Liver (tissue), 8 donors: ENCODE measurements at regions not wholly inside any gene's neighbourhood (a gene's known extent, or its start where the extent isn't known, plus 50 kb on each side); places are given as distances from the start of the nearest gene placed in this dataset.

ENCODE experiments used
- DNase-seq: peaks from one replicate; pipeline ENCODE4 v3.0.0-alpha.2; 2017; ENCODE audit warnings: low spot score
- H3K27ac ChIP-seq, 2 donors: one replicate each; pipeline ENCODE4 v1.7.0; 2013; ENCODE audit warnings: inconsistent platforms in 2 of 2, low read length in 2 of 2, control low read depth in 1 of 2, low read depth in 1 of 2, mild to moderate bottlenecking in 1 of 2
- H3K27me3 ChIP-seq, 4 donors: one replicate each; pipeline versions ENCODE4 v1.6.1 to v1.7.0; 2013; ENCODE audit warnings: low read length in 3 of 4, inconsistent platforms in 1 of 4, mild to moderate bottlenecking in 1 of 4, moderate library complexity in 1 of 4; ENCODE audit not compliant: control insufficient read depth in 4 of 4, insufficient read depth in 4 of 4
- H3K36me3 ChIP-seq, 4 donors: one replicate each; pipeline versions ENCODE4 v1.6.1 to v1.7.0; 2013; ENCODE audit warnings: low read length in 3 of 4, mild to moderate bottlenecking in 3 of 4, low read depth in 1 of 4, moderate library complexity in 1 of 4; ENCODE audit not compliant: control insufficient read depth in 4 of 4, insufficient read depth in 3 of 4
- H3K4me1 ChIP-seq, 4 donors: one replicate each; pipeline versions ENCODE4 v1.6.1 to v1.7.0; 2013; ENCODE audit warnings: low read length in 3 of 4, mild to moderate bottlenecking in 3 of 4, moderate library complexity in 1 of 4; ENCODE audit not compliant: control insufficient read depth in 4 of 4, insufficient read depth in 4 of 4
- H3K4me3 ChIP-seq, 3 donors: one replicate each; pipeline versions ENCODE4 v1.6.1 to v1.7.0; 2013; ENCODE audit warnings: low read length in 3 of 3, control low read depth in 1 of 3, low read depth in 1 of 3, mild to moderate bottlenecking in 1 of 3
- H3K9ac ChIP-seq, 2 donors: one replicate each; pipeline ENCODE4 v1.7.0; 2013; ENCODE audit warnings: low read length in 2 of 2, mild to moderate bottlenecking in 2 of 2, moderate library complexity in 2 of 2, control low read depth in 1 of 2, low read depth in 1 of 2
- H3K9me3 ChIP-seq, 4 donors: one replicate each; pipeline versions ENCODE4 v1.6.1 to v1.7.0; 2013; ENCODE audit warnings: low read length in 3 of 4; ENCODE audit not compliant: control insufficient read depth in 4 of 4
- ATF3 ChIP-seq: IDR thresholded peaks from 2 replicates; pipeline ENCODE4 v1.6.1; 2016; ENCODE audit warnings: antibody characterized with exemption
- CTCF ChIP-seq: fragments of 150-350 bp; IDR thresholded peaks from 2 replicates; pipeline ENCODE4 v1.5.1; 2017; ENCODE audit warnings: improper control_type of control experiment, low read depth, low read length; ENCODE audit not compliant: missing input control
- EGR1 ChIP-seq, 2 donors: IDR thresholded peaks; 2 replicates each; pipeline ENCODE4 v1.6.1; 2016 to 2018; ENCODE audit warnings: antibody characterized with exemption in 2 of 2, low read depth in 2 of 2
- FOXA1 ChIP-seq: IDR thresholded peaks from 2 replicates; pipeline ENCODE4 v1.6.1; 2016; ENCODE audit warnings: antibody characterized with exemption
- FOXA2 ChIP-seq: IDR thresholded peaks from 2 replicates; pipeline ENCODE4 v1.6.1; 2016; ENCODE audit warnings: antibody characterized with exemption
- GABPA ChIP-seq, 2 donors: IDR thresholded peaks in 1 of 2; conservative IDR thresholded peaks in 1 of 2; 2 replicates each; pipeline ENCODE4 v1.6.1; 2016; ENCODE audit warnings: antibody characterized with exemption in 2 of 2, mild to moderate bottlenecking in 1 of 2, moderate library complexity in 1 of 2
- HNF4A ChIP-seq, 2 donors: conservative IDR thresholded peaks; 2 replicates each; pipeline ENCODE4 v1.6.1; 2016; ENCODE audit warnings: antibody characterized with exemption in 2 of 2, mild to moderate bottlenecking in 2 of 2
- JUND ChIP-seq, 2 donors: IDR thresholded peaks; 2 replicates each; pipeline ENCODE4 v1.6.1; 2016; ENCODE audit warnings: antibody characterized with exemption in 2 of 2
- MAX ChIP-seq: IDR thresholded peaks from 2 replicates; pipeline ENCODE4 v1.6.1; 2016; ENCODE audit warnings: antibody characterized with exemption
- NR2F2 ChIP-seq: IDR thresholded peaks from 2 replicates; pipeline ENCODE4 v1.6.1; 2016; ENCODE audit warnings: antibody characterized with exemption
- RAD21 ChIP-seq, 2 donors: IDR thresholded peaks; 2 replicates each; pipeline ENCODE4 v1.6.1; 2016; ENCODE audit warnings: antibody characterized with exemption in 2 of 2, mild to moderate bottlenecking in 2 of 2
- REST ChIP-seq: IDR thresholded peaks from 2 replicates; pipeline ENCODE4 v1.6.1; 2016; ENCODE audit warnings: antibody characterized with exemption, mild to moderate bottlenecking
- RXRA ChIP-seq, 2 donors: IDR thresholded peaks; 2 replicates each; pipeline ENCODE4 v1.6.1; 2017 to 2018; ENCODE audit warnings: antibody characterized with exemption in 2 of 2, mild to moderate bottlenecking in 1 of 2
- TAF1 ChIP-seq: conservative IDR thresholded peaks from 2 replicates; pipeline ENCODE4 v1.6.1; 2016; ENCODE audit warnings: antibody characterized with exemption, mild to moderate bottlenecking
- YY1 ChIP-seq: IDR thresholded peaks from 2 replicates; pipeline ENCODE4 v1.6.1; 2016; ENCODE audit warnings: antibody characterized with exemption, mild to moderate bottlenecking
- ZBTB33 ChIP-seq: IDR thresholded peaks from 2 replicates; pipeline ENCODE4 v1.6.1; 2016; ENCODE audit warnings: antibody characterized with exemption
- WGBS: extraction: QIAGEN DNeasy Blood & Tissue Kit; methylation state at CpG from one replicate; pipeline ENCODE4 v1.1.7; 2013; 5-methylcytosine and 5-hydroxymethylcytosine counted together
- donor health status: healthy.
- donor health status: healthy.
- donor health status: healthy.
- donor health status: healthy.
- donor health status: healthy.

GRCh38 chr15:96891046-96891445 is 560.5 kb downstream of the NR2F2 start:
- 69% methylated on average over 4 of the region's 4 CpGs for WGBS
- H3K36me3 ChIP-seq: no peaks in the 10 kb centered on the region
- no peaks in the 10 kb centered on the region for H3K27me3 ChIP-seq
- peaks cover 0 to 8% (median 4%) of the 10 kb centered on the region in 4 donors for H3K4me1 ChIP-seq
- H3K4me3 ChIP-seq: no peak overlapping the region
- no peak overlapping the region for H3K9ac ChIP-seq
- DNase-seq: no peak
- H3K9me3 ChIP-seq: no peaks in the 10 kb centered on the region
- no peak overlapping the region for H3K27ac ChIP-seq
- no peak for TF ChIP-seq TAF1
- no peak for TF ChIP-seq RAD21 (IDR thresholded peaks at IDR 0.05)
- no peak for TF ChIP-seq YY1
- TF ChIP-seq FOXA2: no peak
- no peak for TF ChIP-seq CTCF

- Histone ChIP-seq H3K4me3 (no peak overlapping the region), H3K27ac (no peak overlapping the region), H3K36me3 (no peaks in the 10 kb centered on the region), H3K9ac (no peak overlapping the region), H3K4me1 (peaks cover 0 to 8% (median 4%) of the 10 kb centered on the region in 4 donors), H3K27me3 (no peaks in the 10 kb centered on the region), H3K9me3 (no peaks in the 10 kb centered on the region)
- TF ChIP-seq MAX: no peak
- no peak for TF ChIP-seq JUND (IDR thresholded peaks at IDR 0.05)
- TF ChIP-seq EGR1 (IDR thresholded peaks at IDR 0.05; ENCODE audit: low read depth in 2 of 2): no peak
- no peak for TF ChIP-seq ZBTB33
- TF ChIP-seq REST: no peak
- TF ChIP-seq CTCF: peak; percentile 67
- TF ChIP-seq RAD21 (IDR thresholded peaks at IDR 0.05): peak; percentile 82 to 85
- TF ChIP-seq NR2F2: no peak
- TF ChIP-seq HNF4A (conservative IDR thresholded peaks at IDR 0.05): no peak
- TF ChIP-seq GABPA (IDR thresholded peaks at IDR 0.05 in 1 of 2, conservative IDR thresholded peaks at IDR 0.05 in 1 of 2): no peak
- no peak for TF ChIP-seq RXRA (IDR thresholded peaks at IDR 0.05)
- TF ChIP-seq FOXA2: no peak
- TF ChIP-seq ATF3: no peak
- TF ChIP-seq FOXA1: no peak
- WGBS: 22% methylated on average over 5 of the region's 5 CpGs
- DNase-seq: no peak
Observed at GRCh38 chr15:96893159-96893906, 562.8 kb downstream of the NR2F2 start.
